Neural cell (in vitro differentiated cells): ENCODE measurements at regions not wholly inside any gene's neighbourhood (a gene's known extent, or its start where the extent isn't known, plus 50 kb on each side); places are given as distances from the start of the nearest gene placed in this dataset.

Source experiments
- H2AFZ ChIP-seq: fragments of 200-600, 300-800 bp; sonication (generic), shearing (Covaris generic); 2 replicates; pipeline ENCODE4 v1.6.0; 2014; ENCODE audit warnings: low read depth, mild to moderate bottlenecking, antibody characterized with exemption, low read length, moderate library complexity
- H3F3A ChIP-seq: fragments of 200-600 bp; shearing (Covaris generic); 2 replicates; pipeline ENCODE4 v1.6.1; 2016; ENCODE audit warnings: mild to moderate bottlenecking, moderate library complexity, mixed read lengths, antibody characterized with exemption, low read length; ENCODE audit not compliant: insufficient read depth, poor library complexity, severe bottlenecking
- H3K27ac ChIP-seq: fragments of 200-600, 300-800 bp; sonication (generic), shearing (Covaris generic); 2 replicates; pipeline ENCODE4 v1.5.1; 2014; ENCODE audit warnings: mild to moderate bottlenecking, low read length, moderate library complexity
- H3K27me3 ChIP-seq: fragments of 300-800, 200-600 bp; sonication (generic), shearing (Covaris generic); 2 replicates; pipeline ENCODE4 v1.6.0; 2014; ENCODE audit warnings: mild to moderate bottlenecking, low read depth, low read length, moderate library complexity; ENCODE audit not compliant: insufficient read depth
- H3K36me3 ChIP-seq: fragments of 300-800, 200-600 bp; sonication (generic), shearing (Covaris generic); 2 replicates; pipeline ENCODE4 v1.5.1; 2014; ENCODE audit warnings: mild to moderate bottlenecking, antibody characterized with exemption, low read length, moderate library complexity; ENCODE audit not compliant: insufficient read depth
- H3K4me2 ChIP-seq: fragments of 300-800, 200-600 bp; sonication (generic), shearing (Covaris generic); 2 replicates; pipeline ENCODE4 v1.6.0; 2014; ENCODE audit warnings: mild to moderate bottlenecking, low read length
- H3K4me3 ChIP-seq: fragments of 300-800, 200-600 bp; sonication (generic), shearing (Covaris generic); 2 replicates; pipeline ENCODE4 v1.5.1; 2014; ENCODE audit warnings: mild to moderate bottlenecking, low read length, moderate library complexity
- H3K79me2 ChIP-seq: fragments of 200-600 bp; shearing (Covaris generic); replicated peaks from 2 replicates; pipeline ENCODE4 v1.6.0; 2014; ENCODE audit warnings: mild to moderate bottlenecking, low read length, moderate library complexity; ENCODE audit not compliant: insufficient read depth
- H3K9ac ChIP-seq: fragments of 300-800, 200-600 bp; sonication (generic), shearing (Covaris generic); 2 replicates; pipeline ENCODE4 v1.6.1; 2016; ENCODE audit warnings: mild to moderate bottlenecking, low read length, mixed read lengths
- H3K9me2 ChIP-seq: fragments of 200-600 bp; shearing (Covaris generic); 2 replicates; pipeline ENCODE4 v1.6.1; 2016; ENCODE audit warnings: mild to moderate bottlenecking, low read length, mixed read lengths; ENCODE audit not compliant: insufficient read depth
- H3K9me3 ChIP-seq: fragments of 200-600, 300-800 bp; sonication (generic), shearing (Covaris generic); 2 replicates; pipeline ENCODE4 v1.6.1; 2016; ENCODE audit warnings: mild to moderate bottlenecking, mixed run types, low read length, moderate library complexity, mixed read lengths
- H4K20me1 ChIP-seq: fragments of 200-600 bp; shearing (Covaris generic); 2 replicates; pipeline ENCODE4 v1.6.1; 2016; ENCODE audit warnings: mild to moderate bottlenecking, mixed run types; ENCODE audit not compliant: insufficient read depth
- CTCF ChIP-seq: fragments of 450-650 bp; IDR thresholded peaks from 2 replicates; pipeline ENCODE4 v1.5.1; 2014; ENCODE audit warnings: antibody characterized with exemption, mild to moderate bottlenecking, moderate library complexity; ENCODE audit not compliant: poor library complexity, severe bottlenecking
- EP300 ChIP-seq: fragments of 450-650 bp; conservative IDR thresholded peaks from 2 replicates; pipeline ENCODE4 v1.6.1; 2014; ENCODE audit warnings: antibody characterized with exemption, mild to moderate bottlenecking, moderate library complexity; ENCODE audit not compliant: poor library complexity, severe bottlenecking
- EZH2 ChIP-seq: fragments of 200-600, 300-800 bp; shearing (Covaris generic), sonication (generic); IDR thresholded peaks from 2 replicates; pipeline ENCODE4 v1.6.1; 2014; ENCODE audit warnings: antibody characterized with exemption, low read length, borderline replicate concordance, mild to moderate bottlenecking; ENCODE audit not compliant: insufficient read depth, poor library complexity, severe bottlenecking
- MXI1 ChIP-seq: fragments of 450-650 bp; conservative IDR thresholded peaks from 2 replicates; pipeline ENCODE4 v1.6.1; 2014; ENCODE audit warnings: antibody characterized with exemption, mild to moderate bottlenecking; ENCODE audit not compliant: poor library complexity, severe bottlenecking
- POLR2AphosphoS5 ChIP-seq: IDR thresholded peaks from 2 replicates; pipeline ENCODE4 v1.6.1; 2012
- RAD21 ChIP-seq: fragments of 450-650 bp; conservative IDR thresholded peaks from 2 replicates; pipeline ENCODE4 v1.6.1; 2014; ENCODE audit warnings: antibody characterized with exemption, mild to moderate bottlenecking, moderate library complexity
- REST ChIP-seq: IDR thresholded peaks from 2 replicates; pipeline ENCODE4 v1.6.1; 2012; ENCODE audit warnings: borderline replicate concordance
- SMC3 ChIP-seq: fragments of 450-650 bp; conservative IDR thresholded peaks from 2 replicates; pipeline ENCODE4 v1.6.1; 2014; ENCODE audit warnings: antibody characterized with exemption, mild to moderate bottlenecking, moderate library complexity; ENCODE audit not compliant: poor library complexity
- TAF1 ChIP-seq: IDR thresholded peaks from 2 replicates; pipeline ENCODE4 v1.6.1; 2012; ENCODE audit warnings: low read depth

DNA sequence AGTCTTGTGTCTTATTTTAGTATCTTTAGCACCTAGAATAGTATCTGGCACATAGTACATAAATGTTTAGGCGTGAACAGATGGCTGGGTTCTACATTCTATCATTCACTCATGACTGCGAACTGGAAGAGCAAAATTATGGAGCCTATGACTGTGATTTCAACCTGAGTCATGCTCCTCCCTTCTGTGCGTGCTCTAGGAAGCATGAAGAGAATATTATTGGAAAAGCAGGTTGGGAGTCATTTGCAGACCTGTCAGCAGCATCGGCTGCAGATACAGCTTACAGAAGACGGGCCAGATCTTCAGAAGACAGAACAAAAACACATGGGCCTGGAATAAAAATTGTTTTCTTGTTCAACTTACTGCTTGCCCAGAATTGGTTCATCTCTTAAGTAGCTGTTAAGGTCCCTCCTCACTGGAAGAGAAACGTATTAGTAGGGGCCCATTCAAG, 344.0 kb upstream of the USP24 start:
- no peak overlapping the region for H2AFZ ChIP-seq

GRCh38 chr1:55558515-55558914, 343.4 kb upstream of the USP24 start:
- H3K4me2 ChIP-seq, result no peak overlapping the region
- no peak overlapping the region for H3K27ac ChIP-seq
- no peaks in the 10 kb centered on the region for H3K79me2 ChIP-seq
- H3K9me3 ChIP-seq, result no peaks in the 10 kb centered on the region
- no peak overlapping the region for H3K9ac ChIP-seq
- no peak overlapping the region for H2AFZ ChIP-seq
- no peak overlapping the region for H3K4me3 ChIP-seq
- no peaks in the 10 kb centered on the region for H3K9me2 ChIP-seq
- no peaks in the 10 kb centered on the region for H3K27me3 ChIP-seq
- H3K36me3 ChIP-seq, result no peaks in the 10 kb centered on the region
- no peaks in the 10 kb centered on the region for H4K20me1 ChIP-seq
- H3F3A ChIP-seq, result no peaks in the 10 kb centered on the region
- no peak for TF ChIP-seq REST
- TF ChIP-seq POLR2AphosphoS5, result no peak
- no peak for TF ChIP-seq CTCF
- TF ChIP-seq EZH2, result no peak
- TF ChIP-seq SMC3, result no peak
- no peak for TF ChIP-seq RAD21
- no peak for TF ChIP-seq TAF1

More for the DNA sequence above, 344.0 kb upstream of the USP24 start:
- Histone ChIP-seq H3K9me2 (no peaks in the 10 kb centered on the region), H3K9ac (no peak overlapping the region), H3K9me3 (no peaks in the 10 kb centered on the region), H3F3A (no peaks in the 10 kb centered on the region), H3K4me3 (no peak overlapping the region), H3K4me2 (no peak overlapping the region), H3K79me2 (no peaks in the 10 kb centered on the region), H3K36me3 (no peaks in the 10 kb centered on the region), H4K20me1 (no peaks in the 10 kb centered on the region), H3K27ac (no peak overlapping the region), H3K27me3 (no peaks in the 10 kb centered on the region)
- TF ChIP-seq REST, result no peak
- no peak for TF ChIP-seq POLR2AphosphoS5
- no peak for TF ChIP-seq EP300
- TF ChIP-seq TAF1, result no peak
- no peak for TF ChIP-seq MXI1
- TF ChIP-seq SMC3, result no peak
- TF ChIP-seq CTCF, result no peak
- TF ChIP-seq RAD21, result no peak
- no peak for TF ChIP-seq EZH2
